GM12873 (cell line): ENCODE measurements at regions not wholly inside any gene's neighbourhood (a gene's known extent, or its start where the extent isn't known, plus 50 kb on each side); places are given as distances from the start of the nearest gene placed in this dataset.

Experiments
- TF ChIP-seq, protein P1 (sequence below): IDR thresholded peaks from 2 replicates; pipeline ENCODE4 v1.5.1; 2012; ENCODE audit warnings: low read depth, mild to moderate bottlenecking, moderate library complexity, low read length, control low read depth; ENCODE audit not compliant: insufficient read depth; ENCODE audit errors: missing control alignments

DNA sequence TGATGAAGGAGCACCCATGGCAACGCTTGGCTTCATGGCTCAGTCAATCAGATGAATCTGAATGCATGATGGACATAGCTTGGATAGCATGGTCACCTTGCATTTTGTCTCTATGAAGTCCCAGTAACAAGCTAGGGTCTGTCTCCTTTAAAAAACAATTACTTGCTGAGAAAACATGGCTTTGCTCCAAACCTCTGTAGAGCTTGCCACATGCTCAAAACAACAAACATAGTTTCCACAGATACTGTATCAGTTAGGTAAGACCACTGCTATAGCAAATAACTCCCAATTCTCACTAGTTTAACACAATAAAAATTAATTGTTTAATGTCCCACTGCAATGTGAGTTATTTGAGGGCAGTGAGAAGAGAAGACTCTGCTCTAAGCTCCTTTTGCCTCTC, 401.0 kb downstream of the IRS1 start:
- TF ChIP-seq, protein P1, sequence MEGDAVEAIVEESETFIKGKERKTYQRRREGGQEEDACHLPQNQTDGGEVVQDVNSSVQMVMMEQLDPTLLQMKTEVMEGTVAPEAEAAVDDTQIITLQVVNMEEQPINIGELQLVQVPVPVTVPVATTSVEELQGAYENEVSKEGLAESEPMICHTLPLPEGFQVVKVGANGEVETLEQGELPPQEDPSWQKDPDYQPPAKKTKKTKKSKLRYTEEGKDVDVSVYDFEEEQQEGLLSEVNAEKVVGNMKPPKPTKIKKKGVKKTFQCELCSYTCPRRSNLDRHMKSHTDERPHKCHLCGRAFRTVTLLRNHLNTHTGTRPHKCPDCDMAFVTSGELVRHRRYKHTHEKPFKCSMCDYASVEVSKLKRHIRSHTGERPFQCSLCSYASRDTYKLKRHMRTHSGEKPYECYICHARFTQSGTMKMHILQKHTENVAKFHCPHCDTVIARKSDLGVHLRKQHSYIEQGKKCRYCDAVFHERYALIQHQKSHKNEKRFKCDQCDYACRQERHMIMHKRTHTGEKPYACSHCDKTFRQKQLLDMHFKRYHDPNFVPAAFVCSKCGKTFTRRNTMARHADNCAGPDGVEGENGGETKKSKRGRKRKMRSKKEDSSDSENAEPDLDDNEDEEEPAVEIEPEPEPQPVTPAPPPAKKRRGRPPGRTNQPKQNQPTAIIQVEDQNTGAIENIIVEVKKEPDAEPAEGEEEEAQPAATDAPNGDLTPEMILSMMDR: no peak

DNA sequence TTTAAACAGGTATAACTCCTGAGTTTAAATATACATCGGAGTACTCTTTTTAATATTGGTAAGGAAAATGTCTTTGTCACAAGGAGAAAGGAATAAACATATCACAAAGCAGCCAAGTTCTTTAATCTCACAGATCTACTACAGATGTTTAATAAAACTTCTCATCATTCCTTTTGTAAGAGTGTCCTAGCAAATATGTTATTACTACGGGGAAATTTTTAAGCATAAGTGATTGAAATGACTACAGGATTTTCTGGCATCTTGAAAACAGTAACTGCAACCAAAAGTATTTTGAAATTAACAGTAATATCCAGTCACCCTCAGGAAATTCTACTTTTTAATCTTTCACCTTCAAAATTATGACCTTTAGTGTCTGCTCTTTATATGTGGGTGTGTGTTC, 403.1 kb downstream of the IRS1 start:
- TF ChIP-seq, protein P1: no peak

DNA sequence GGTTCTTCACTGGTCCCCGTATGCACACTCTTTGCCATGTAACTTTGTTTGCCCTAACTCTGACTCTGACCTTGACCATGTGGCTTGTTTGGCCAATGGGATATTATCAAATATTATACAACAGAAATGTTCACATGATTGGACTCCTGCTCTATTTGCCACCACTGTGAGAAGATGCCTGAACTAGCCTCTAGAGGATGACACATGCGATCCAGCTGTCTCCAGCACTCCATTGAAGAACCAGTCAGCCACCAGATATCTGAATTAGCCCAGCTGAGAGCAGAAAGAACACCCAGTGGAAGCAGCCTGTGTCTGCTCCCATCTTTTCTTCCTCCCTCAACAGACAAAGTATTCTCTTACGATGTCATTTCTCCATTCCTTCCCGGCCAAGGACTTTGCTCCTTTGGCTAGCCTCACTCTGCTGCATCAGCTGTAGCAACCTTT, 412.1 kb downstream of the IRS1 start:
- TF ChIP-seq, protein P1: no peak

DNA sequence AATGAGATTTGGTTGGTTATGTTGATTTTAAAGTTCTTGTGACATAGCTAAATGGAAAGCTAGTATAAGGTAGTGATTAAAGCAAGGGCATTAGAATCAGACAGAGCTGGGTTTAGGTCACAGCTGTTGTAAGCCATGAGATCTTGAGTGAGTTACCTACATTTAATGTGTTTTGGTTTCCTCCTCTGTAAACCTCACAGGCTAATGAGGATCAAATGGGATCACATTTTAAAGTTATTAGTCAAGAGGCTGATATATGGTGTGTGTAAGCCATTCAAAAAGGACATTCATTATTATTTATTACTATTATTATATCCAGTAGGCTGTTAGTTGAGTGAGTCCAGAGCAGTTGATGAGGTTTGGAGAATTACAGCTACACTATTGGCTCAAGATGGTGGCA, 416.2 kb downstream of the IRS1 start:
- TF ChIP-seq, protein P1: no peak

DNA sequence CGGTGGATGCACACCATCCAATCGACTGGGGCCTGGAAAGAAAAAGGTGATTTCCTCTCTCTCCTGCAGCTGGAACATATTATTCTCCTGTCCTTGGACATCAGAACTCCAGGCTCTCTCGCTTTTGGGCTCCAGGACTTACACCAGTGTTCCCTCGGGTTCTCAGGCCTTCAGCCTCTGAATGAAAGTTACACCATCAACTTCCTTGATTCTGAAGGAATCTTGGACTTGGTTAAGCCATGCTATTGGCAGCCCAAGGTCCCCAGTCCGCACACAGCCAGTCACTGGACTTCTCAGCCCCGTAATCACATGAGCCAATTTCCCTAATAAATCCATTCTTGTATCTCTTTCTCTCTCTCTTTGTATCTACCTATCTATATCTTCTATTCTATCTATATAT, 418.9 kb downstream of the IRS1 start:
- TF ChIP-seq, protein P1: no peak

DNA sequence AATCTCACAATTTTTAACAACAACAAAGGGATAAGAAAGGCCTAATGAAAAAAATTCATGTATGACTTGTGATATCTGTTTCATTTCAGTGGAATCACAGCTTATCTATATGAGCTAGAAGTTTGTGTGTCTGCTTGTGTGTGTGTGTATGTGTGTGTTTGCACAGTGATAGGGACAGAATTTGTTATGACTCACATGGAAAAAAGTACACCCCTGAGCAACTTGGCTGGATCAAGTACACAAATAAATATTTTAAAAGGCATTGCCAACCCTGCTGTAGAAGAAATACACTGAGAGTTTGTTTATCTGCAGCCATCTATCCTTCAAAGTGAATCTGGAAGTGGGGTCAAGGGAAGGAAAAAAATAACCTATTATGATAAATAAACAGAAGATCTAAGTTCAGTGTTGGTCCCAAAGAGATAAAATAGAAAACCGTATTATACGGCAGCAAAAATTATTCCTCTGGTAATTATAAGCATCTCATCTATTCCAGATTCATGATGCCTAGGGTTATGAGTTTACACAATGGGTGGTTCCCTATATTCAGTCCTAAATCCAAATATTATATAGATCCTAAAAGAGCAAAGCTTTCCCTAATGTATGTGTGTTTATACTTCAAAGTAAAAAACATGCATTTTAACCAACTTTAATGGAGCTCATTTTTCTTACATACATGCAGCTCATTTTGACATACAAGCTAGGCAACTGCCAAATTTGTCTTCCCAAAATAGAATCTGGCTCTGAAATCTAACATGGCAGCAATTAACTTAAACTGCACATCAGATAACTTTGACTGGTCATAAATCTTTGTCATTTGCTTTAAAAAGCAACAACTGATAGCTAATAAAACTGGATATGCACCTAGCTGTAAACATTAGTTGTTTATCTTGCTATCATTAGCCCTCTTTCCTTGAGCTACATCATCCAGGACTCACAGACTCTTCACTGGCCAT, 420.6 kb downstream of the IRS1 start:
- TF ChIP-seq, protein P1: no peak

DNA sequence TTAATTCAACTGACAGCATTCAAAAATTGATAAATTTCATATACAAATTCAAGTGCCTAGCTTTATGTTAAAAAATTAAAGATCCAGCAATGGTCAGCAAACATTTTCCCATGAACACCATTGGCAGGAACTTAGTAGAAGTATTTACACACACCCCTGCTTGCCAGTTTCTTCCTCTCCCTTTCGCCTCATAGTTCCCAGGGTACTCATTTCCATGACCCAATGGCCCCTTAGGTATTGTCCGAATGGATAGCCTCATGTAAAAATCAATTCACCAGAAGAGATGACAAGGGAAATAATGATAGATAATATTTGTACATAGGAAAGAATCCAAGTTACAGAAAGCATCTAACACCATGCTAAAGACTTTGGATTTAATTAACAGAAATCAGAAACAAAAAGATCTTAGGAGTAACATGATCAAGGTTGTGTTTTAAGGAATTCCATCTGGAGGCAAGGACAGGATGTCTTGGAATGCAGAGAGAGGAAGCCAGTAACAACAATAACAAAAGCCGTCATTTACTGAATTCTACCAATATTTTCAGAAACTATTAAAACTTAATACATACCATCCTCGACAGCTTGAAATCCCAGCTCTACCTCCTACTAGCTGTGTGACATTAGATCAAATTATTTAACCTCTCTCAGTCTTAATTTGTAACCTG, 423.0 kb downstream of the IRS1 start:
- TF ChIP-seq, protein P1: no peak
